ENCODE measurements at regions not wholly inside any gene's neighbourhood (a gene's known extent, or its start where the extent isn't known, plus 50 kb on each side); places are given as distances from the start of the nearest gene placed in this dataset.

DNA sequence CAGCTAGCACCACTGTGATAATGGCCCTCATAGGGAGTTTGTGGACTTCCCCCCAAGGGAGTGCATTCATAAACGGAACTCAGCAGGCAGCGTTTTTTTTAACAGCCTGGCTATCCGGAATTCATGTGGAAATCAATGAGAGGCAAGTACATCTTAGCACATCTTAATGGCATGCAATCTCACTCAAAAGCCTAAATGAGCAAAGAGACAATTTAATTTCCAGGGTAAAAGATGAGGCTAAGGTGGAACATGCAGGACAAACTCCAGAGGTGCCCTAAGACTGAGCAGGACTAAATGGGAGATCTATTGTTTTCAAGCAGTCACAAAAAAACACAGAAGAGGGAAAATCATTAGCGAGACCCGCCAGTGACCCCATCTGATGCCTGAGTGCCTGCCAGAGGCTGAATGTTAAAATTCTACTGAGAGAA is 243.5 kb upstream of the KCNIP4 start:
- TF ChIP-seq CTCF (IDR thresholded peaks at IDR 0.05) (no peak), EZH2phosphoT487 (IDR thresholded peaks at IDR 0.05) (no peak), EZH2 (IDR thresholded peaks at IDR 0.05) (no peak)
- Mint-ChIP-seq H3K27ac (no peak overlapping the region), H3K4me1 (peaks cover 12% of the 10 kb centered on the region), H3K36me3 (no peaks in the 10 kb centered on the region), H3K9me3 (peaks cover 4% of the 10 kb centered on the region), H3K27me3 (ENCODE audit: insufficient read depth, low read depth) (no peaks in the 10 kb centered on the region), H3K4me3 (no peak overlapping the region)
- Histone ChIP-seq H3K4me3 (no peak overlapping the region), H2AFZ (replicated peaks) (no peak overlapping the region), H3K27me3 (no peaks in the 10 kb centered on the region), H3K9ac (no peak overlapping the region), H3K4me2 (peak overlapping the region; percentile 18), H3K9me3 (ENCODE audit: low read depth) (no peaks in the 10 kb centered on the region), H3K36me3 (no peaks in the 10 kb centered on the region), H3K27ac (no peak overlapping the region), H3K4me1 (peaks cover 5% of the 10 kb centered on the region), H4K20me1 (ENCODE audit: low read depth) (no peaks in the 10 kb centered on the region), H3K79me2 (ENCODE audit: low read depth) (no peaks in the 10 kb centered on the region), H3F3A (ENCODE audit: low read depth) (no peaks in the 10 kb centered on the region)
- no peak for DNase-seq (ENCODE audit: low spot score)

GRCh38 chr4:22191565-22191964 is 243.0 kb upstream of the KCNIP4 start:
- Mint-ChIP-seq H3K27me3 (ENCODE audit: insufficient read depth, low read depth) (no peaks in the 10 kb centered on the region), H3K9me3 (peaks cover 4% of the 10 kb centered on the region), H3K4me1 (peaks cover 12% of the 10 kb centered on the region), H3K4me3 (no peak overlapping the region), H3K36me3 (no peaks in the 10 kb centered on the region), H3K27ac (no peak overlapping the region)
- H3K27me3 ChIP-seq: no peaks in the 10 kb centered on the region
- H3K79me2 ChIP-seq (ENCODE audit: low read depth): no peaks in the 10 kb centered on the region
- no peaks in the 10 kb centered on the region for H3K9me3 ChIP-seq (ENCODE audit: low read depth)
- no peaks in the 10 kb centered on the region for H3F3A ChIP-seq (ENCODE audit: low read depth)
- H3K4me1 ChIP-seq: peaks cover 5% of the 10 kb centered on the region
- no peak overlapping the region for H3K27ac ChIP-seq
- H3K4me2 ChIP-seq: no peak overlapping the region
- TF ChIP-seq EZH2 (IDR thresholded peaks at IDR 0.05): no peak
- TF ChIP-seq CTCF (IDR thresholded peaks at IDR 0.05): no peak
- no peak for TF ChIP-seq EZH2phosphoT487 (IDR thresholded peaks at IDR 0.05)
- no peak overlapping the region for H3K9ac ChIP-seq
- no peak overlapping the region for H3K4me3 ChIP-seq
- no peaks in the 10 kb centered on the region for H3K36me3 ChIP-seq
- no peak for DNase-seq (ENCODE audit: low spot score)
- H2AFZ ChIP-seq (replicated peaks): no peak overlapping the region
- no peaks in the 10 kb centered on the region for H4K20me1 ChIP-seq (ENCODE audit: low read depth)

DNA sequence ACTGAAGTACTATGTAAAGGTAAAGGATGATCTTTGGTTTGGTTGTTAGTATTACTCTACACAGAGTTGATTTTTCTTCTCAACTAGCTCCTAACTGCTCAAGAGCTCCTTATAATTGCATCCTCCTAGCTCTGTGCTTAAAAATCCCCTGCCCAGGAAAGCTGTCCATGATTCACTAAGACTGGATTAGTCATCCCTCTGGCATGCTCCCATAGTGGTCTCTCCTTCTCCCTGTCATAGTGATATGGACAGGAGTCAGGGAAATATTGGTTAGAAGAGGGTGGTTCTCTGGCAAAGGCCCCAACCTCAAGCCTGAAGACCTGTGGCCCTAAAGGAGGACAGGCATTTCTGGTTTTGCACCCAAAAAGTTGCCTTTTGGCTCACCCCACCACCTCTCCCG is 242.3 kb upstream of the KCNIP4 start:
- H3K27ac Mint-ChIP-seq: no peak overlapping the region
- H3K9me3 Mint-ChIP-seq: peaks cover 4% of the 10 kb centered on the region
- Histone ChIP-seq H3K9me3 (ENCODE audit: low read depth) (no peaks in the 10 kb centered on the region), H2AFZ (replicated peaks) (no peak overlapping the region), H3F3A (ENCODE audit: low read depth) (no peaks in the 10 kb centered on the region), H3K4me1 (peaks cover 5% of the 10 kb centered on the region), H4K20me1 (ENCODE audit: low read depth) (no peaks in the 10 kb centered on the region), H3K4me2 (no peak overlapping the region), H3K9ac (no peak overlapping the region), H3K27me3 (no peaks in the 10 kb centered on the region), H3K36me3 (no peaks in the 10 kb centered on the region), H3K4me3 (no peak overlapping the region), H3K79me2 (ENCODE audit: low read depth) (no peaks in the 10 kb centered on the region), H3K27ac (no peak overlapping the region)
- H3K4me1 Mint-ChIP-seq: peaks cover 12% of the 10 kb centered on the region
- no peaks in the 10 kb centered on the region for H3K27me3 Mint-ChIP-seq (ENCODE audit: insufficient read depth, low read depth)
- H3K4me3 Mint-ChIP-seq: no peak overlapping the region
- no peak for TF ChIP-seq EZH2phosphoT487 (IDR thresholded peaks at IDR 0.05)
- no peaks in the 10 kb centered on the region for H3K36me3 Mint-ChIP-seq
- DNase-seq (ENCODE audit: low spot score): no peak

DNA sequence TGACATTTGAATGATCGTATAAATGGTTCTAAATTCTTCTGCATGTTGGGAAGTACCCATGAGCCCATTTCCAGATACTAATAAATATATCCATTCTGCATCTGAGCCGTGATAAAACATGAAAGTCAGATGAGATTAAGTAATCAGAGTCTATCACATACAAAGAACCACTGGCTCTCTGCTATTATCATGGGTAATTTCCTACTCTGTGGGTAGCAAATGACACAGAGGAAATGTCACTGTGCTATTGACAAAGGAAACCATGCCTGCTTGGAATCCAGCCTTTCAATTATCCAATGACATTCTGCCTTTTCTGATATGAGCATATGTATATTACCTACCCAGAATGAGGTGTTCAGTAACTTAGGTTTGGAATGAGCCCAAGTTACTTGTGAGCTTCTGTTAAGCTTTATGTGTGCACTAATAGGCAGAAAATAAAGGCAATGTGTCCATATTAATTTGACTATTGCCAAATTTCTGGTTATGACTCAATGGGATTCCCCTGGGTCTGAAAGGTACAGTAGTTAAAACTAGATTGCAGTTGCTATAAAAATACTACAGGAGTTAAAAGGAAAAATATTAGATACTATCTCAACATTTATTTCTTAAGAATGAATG is 238.7 kb upstream of the KCNIP4 start:
- Histone ChIP-seq H3K4me2 (no peak overlapping the region), H3K27me3 (no peaks in the 10 kb centered on the region), H3F3A (ENCODE audit: low read depth) (no peaks in the 10 kb centered on the region), H3K9ac (no peak overlapping the region), H4K20me1 (ENCODE audit: low read depth) (no peaks in the 10 kb centered on the region), H3K27ac (no peak overlapping the region), H3K36me3 (no peaks in the 10 kb centered on the region), H3K4me3 (no peak overlapping the region), H3K9me3 (ENCODE audit: low read depth) (no peaks in the 10 kb centered on the region), H3K4me1 (peaks cover 4% of the 10 kb centered on the region), H2AFZ (replicated peaks) (no peak overlapping the region), H3K79me2 (ENCODE audit: low read depth) (no peaks in the 10 kb centered on the region)
- no peak for TF ChIP-seq EZH2 (IDR thresholded peaks at IDR 0.05)
- no peak for DNase-seq (ENCODE audit: low spot score)
- peaks cover 7% of the 10 kb centered on the region for H3K4me1 Mint-ChIP-seq
- no peaks in the 10 kb centered on the region for H3K36me3 Mint-ChIP-seq
- H3K9me3 Mint-ChIP-seq: peaks cover 4% of the 10 kb centered on the region
- H3K27ac Mint-ChIP-seq: no peak overlapping the region
- H3K4me3 Mint-ChIP-seq: no peak overlapping the region
- no peaks in the 10 kb centered on the region for H3K27me3 Mint-ChIP-seq (ENCODE audit: insufficient read depth, low read depth)

All from neural progenitor cell (in vitro differentiated cells).